H9 (cell line): ENCODE measurements at regions not wholly inside any gene's neighbourhood (a gene's known extent, or its start where the extent isn't known, plus 50 kb on each side); places are given as distances from the start of the nearest gene placed in this dataset.

Experiments
- DNase-seq: peaks from one replicate; pipeline ENCODE4 v3.0.0-alpha.2; 2017
- H2AFZ ChIP-seq: one replicate; pipeline ENCODE4 v1.6.1; 2013; ENCODE audit warnings: mild to moderate bottlenecking, low read length, control low read depth, moderate library complexity
- H2AK5ac ChIP-seq: 2 replicates; pipeline ENCODE4 v1.6.1; 2013; ENCODE audit warnings: low read length, control low read depth, mixed read lengths; ENCODE audit not compliant: insufficient read length
- H2BK120ac ChIP-seq: one replicate; pipeline ENCODE4 v1.6.1; 2013; ENCODE audit warnings: low read depth, mild to moderate bottlenecking, low read length, control low read depth, inconsistent platforms; ENCODE audit not compliant: poor library complexity, severe bottlenecking
- H2BK12ac ChIP-seq: 2 replicates; pipeline ENCODE4 v1.6.1; 2013; ENCODE audit warnings: low read length, control low read depth, mixed read lengths, low read depth; ENCODE audit not compliant: insufficient read length
- H2BK15ac ChIP-seq: 2 replicates; pipeline ENCODE4 v1.6.1; 2013; ENCODE audit warnings: low read depth, low read length, control low read depth
- H2BK20ac ChIP-seq: one replicate; pipeline ENCODE4 v1.6.1; 2013; ENCODE audit warnings: low read depth, mild to moderate bottlenecking, low read length, control low read depth, inconsistent platforms; ENCODE audit not compliant: poor library complexity, severe bottlenecking
- H2BK5ac ChIP-seq: 2 replicates; pipeline ENCODE4 v1.6.1; 2013; ENCODE audit warnings: low read length, control low read depth, mixed read lengths; ENCODE audit not compliant: insufficient read length
- H3K14ac ChIP-seq: 2 replicates; pipeline ENCODE4 v1.6.1; 2013; ENCODE audit warnings: low read length, control low read depth; ENCODE audit not compliant: insufficient read depth
- H3K18ac ChIP-seq: 2 replicates; pipeline ENCODE4 v1.6.1; 2013; ENCODE audit warnings: low read depth, mild to moderate bottlenecking, mixed read lengths, low read length, control low read depth; ENCODE audit not compliant: insufficient read length
- H3K23ac ChIP-seq: 2 replicates; pipeline ENCODE4 v1.6.1; 2013; ENCODE audit warnings: low read length, control low read depth, mixed read lengths, low read depth; ENCODE audit not compliant: insufficient read length
- H3K23me2 ChIP-seq: 2 replicates; pipeline ENCODE4 v1.6.1; 2013; ENCODE audit warnings: low read depth, mild to moderate bottlenecking, mixed read lengths, low read length, control low read depth; ENCODE audit not compliant: insufficient read length, poor library complexity, severe bottlenecking
- H3K27ac ChIP-seq: 2 replicates; pipeline ENCODE4 v1.5.1; 2013; ENCODE audit warnings: low read length, control low read depth, mixed read lengths, low read depth; ENCODE audit not compliant: insufficient read length
- H3K27me3 ChIP-seq: 2 replicates; pipeline ENCODE4 v1.6.1; 2013; ENCODE audit warnings: low read length, control low read depth, inconsistent platforms; ENCODE audit not compliant: insufficient read depth
- H3K4ac ChIP-seq: 2 replicates; pipeline ENCODE4 v1.6.1; 2013; ENCODE audit warnings: low read depth, mild to moderate bottlenecking, control low read depth, inconsistent platforms, low read length, moderate library complexity
- H3K4me1 ChIP-seq: 2 replicates; pipeline ENCODE4 v1.6.1; 2013; ENCODE audit warnings: low read length, control low read depth, inconsistent platforms; ENCODE audit not compliant: insufficient read depth
- H3K4me2 ChIP-seq: 2 replicates; pipeline ENCODE4 v1.6.1; 2013; ENCODE audit warnings: low read length, control low read depth, mixed read lengths; ENCODE audit not compliant: insufficient read length, insufficient read depth
- H3K56ac ChIP-seq: 2 replicates; pipeline ENCODE4 v1.6.1; 2013; ENCODE audit warnings: low read depth, mild to moderate bottlenecking, mixed read lengths, low read length, control low read depth; ENCODE audit not compliant: insufficient read length
- H3K79me1 ChIP-seq: 2 replicates; pipeline ENCODE4 v1.6.1; 2013; ENCODE audit warnings: low read depth, mild to moderate bottlenecking, moderate library complexity, low read length, control low read depth, inconsistent platforms; ENCODE audit not compliant: insufficient read depth, poor library complexity, severe bottlenecking
- H3K79me2 ChIP-seq: 2 replicates; pipeline ENCODE4 v1.6.1; 2013; ENCODE audit warnings: low read length, control low read depth, inconsistent platforms; ENCODE audit not compliant: insufficient read depth
- H3K9ac ChIP-seq: 2 replicates; pipeline ENCODE4 v1.6.1; 2013; ENCODE audit warnings: low read length, control low read depth, mixed read lengths; ENCODE audit not compliant: insufficient read length; ENCODE audit errors: extremely low read depth
- H3K9me3 ChIP-seq: one replicate; pipeline ENCODE4 v1.6.1; 2013; ENCODE audit warnings: low read depth, low read length, inconsistent platforms; ENCODE audit not compliant: control insufficient read depth
- H3T11ph ChIP-seq: one replicate; pipeline ENCODE4 v1.6.1; 2013; ENCODE audit warnings: mild to moderate bottlenecking, low read length, control low read depth, inconsistent platforms
- H4K20me1 ChIP-seq: one replicate; pipeline ENCODE4 v1.6.1; 2013; ENCODE audit not compliant: control insufficient read depth, insufficient read length, insufficient read depth
- H4K5ac ChIP-seq: 2 replicates; pipeline ENCODE4 v1.6.1; 2013; ENCODE audit warnings: low read depth, mild to moderate bottlenecking, mixed read lengths, low read length, control low read depth; ENCODE audit not compliant: insufficient read length
- H4K8ac ChIP-seq: replicated peaks from 2 replicates; pipeline ENCODE4 v1.6.1; 2013; ENCODE audit warnings: low read length, control low read depth, mixed read lengths, low read depth; ENCODE audit not compliant: insufficient read length
- H4K91ac ChIP-seq: 2 replicates; pipeline ENCODE4 v1.6.1; 2013; ENCODE audit warnings: low read depth, mild to moderate bottlenecking, moderate library complexity, mixed read lengths, low read length, control low read depth; ENCODE audit not compliant: insufficient read length
- H3K27ac Mint-ChIP-seq, 3 experiments: 2 replicates in 2 of 3; 3 replicates in 1 of 3; pipeline ENCODE4 v1.8.0; 2020 to 2021; ENCODE audit warnings: mixed read lengths in 3 of 3, mild to moderate bottlenecking in 1 of 3, moderate library complexity in 1 of 3
- H3K27me3 Mint-ChIP-seq: 2 replicates; pipeline ENCODE4 v1.8.0; 2021; ENCODE audit warnings: low read depth, mild to moderate bottlenecking, moderate library complexity, mixed read lengths
- H3K36me3 Mint-ChIP-seq, 3 experiments: 2 replicates in 2 of 3; 3 replicates in 1 of 3; pipeline ENCODE4 v1.8.0; 2020 to 2021; ENCODE audit warnings: low read depth in 3 of 3, mixed read lengths in 3 of 3; ENCODE audit not compliant: insufficient read depth in 1 of 3
- H3K4me1 Mint-ChIP-seq, 2 experiments: 2 replicates each; pipeline ENCODE4 v1.8.0; 2020; ENCODE audit warnings: mixed read lengths in 2 of 2
- H3K4me3 Mint-ChIP-seq, 2 experiments: 2 replicates in 1 of 2; 3 replicates in 1 of 2; pipeline ENCODE4 v1.8.0; 2020 to 2021; ENCODE audit warnings: mild to moderate bottlenecking in 2 of 2, mixed read lengths in 2 of 2, moderate library complexity in 1 of 2
- H3K9me3 Mint-ChIP-seq, 2 experiments: 2 replicates in 1 of 2; 3 replicates in 1 of 2; pipeline ENCODE4 v1.8.0; 2020; ENCODE audit warnings: mild to moderate bottlenecking in 2 of 2, mixed read lengths in 2 of 2, moderate library complexity in 1 of 2
- CTCF ChIP-seq: fragments of 200-600 bp; sonication (generic); conservative IDR thresholded peaks from 3 replicates; pipeline ENCODE4 v1.8.0; 2021; ENCODE audit warnings: antibody characterized with exemption, mild to moderate bottlenecking
- whole genome bisulfite sequencing: extraction: QIAGEN DNeasy Blood & Tissue Kit; methylation state at CpG from one replicate; pipeline ENCODE4 v1.1.7; 2013; ENCODE audit warnings: missing lambda C conversion rate, low lambda C conversion rate, mixed read lengths; ENCODE audit not compliant: insufficient read length; ENCODE audit errors: extremely low coverage; 5-methylcytosine and 5-hydroxymethylcytosine counted together

GRCh38 chr14:101418601-101419000 lies 142.7 kb upstream of the DIO3 start:
- Histone ChIP-seq H3T11ph (no peak overlapping the region), H3K4me1 (no peaks in the 10 kb centered on the region), H3K9ac (no peak overlapping the region), H2BK12ac (no peak overlapping the region), H3K4ac (no peak overlapping the region), H2AFZ (no peak overlapping the region), H2AK5ac (no peak overlapping the region), H3K27ac (no peak overlapping the region), H2BK15ac (no peak overlapping the region), H3K9me3 (no peaks in the 10 kb centered on the region), H3K14ac (no peak overlapping the region), H4K5ac (no peak overlapping the region), H4K91ac (no peak overlapping the region), H3K79me2 (no peaks in the 10 kb centered on the region), H3K23ac (no peak overlapping the region), H3K4me2 (no peak overlapping the region), H2BK5ac (no peak overlapping the region), H3K79me1 (no peaks in the 10 kb centered on the region), H4K20me1 (no peaks in the 10 kb centered on the region), H4K8ac (no peak overlapping the region), H3K23me2 (no peaks in the 10 kb centered on the region), H2BK20ac (no peak overlapping the region), H2BK120ac (no peak overlapping the region), H3K18ac (no peak overlapping the region), H3K56ac (no peak overlapping the region), H3K27me3 (no peaks in the 10 kb centered on the region)
- Mint-ChIP-seq H3K4me3 (no peak overlapping the region), H3K27me3 (peaks cover 3% of the 10 kb centered on the region), H3K36me3 (no peaks in the 10 kb centered on the region), H3K9me3 (peaks cover 0 to 7% of the 10 kb centered on the region in 2 experiments; a peak in 1 of 5 replicates), H3K27ac (no peak overlapping the region), H3K4me1 (no peaks in the 10 kb centered on the region)
- DNase-seq: no peak
- no peak for TF ChIP-seq CTCF
- no CpG with 5 or more reads among the region's 1 CpG for WGBS
